Heart left ventricle (tissue), 13 donors: ENCODE measurements at regions not wholly inside any gene's neighbourhood (a gene's known extent, or its start where the extent isn't known, plus 50 kb on each side); places are given as distances from the start of the nearest gene placed in this dataset.

Source experiments
- CTCF ChIP-seq, 12 donors: fragments of 200-600 bp; sonication (generic) in 4 of 12; IDR thresholded peaks; one replicate each; pipeline versions ENCODE4 v1.5.0 to v1.8.0; 2018 to 2022; ENCODE audit warnings: antibody characterized with exemption in 12 of 12, mild to moderate bottlenecking in 5 of 12
- POLR2A ChIP-seq, 2 donors: fragments of 450-650 bp; IDR thresholded peaks; one replicate each; pipeline ENCODE4 v1.6.1; 2017; ENCODE audit warnings: antibody characterized with exemption in 2 of 2, mild to moderate bottlenecking in 2 of 2, moderate library complexity in 2 of 2
- donor health status: ischemic (EF 13 %, LVEDD 7.1; RV severe dilation, severe dysfunction).
- donor health status: DM: no; HTN: yes; CAD: no.
- donor health status: DM: no; HTN: no; CAD: no.
- donor health status: ischemic (EF 25% LVEDD 6.9; RV normal size, moderate dysfunction).
- donor health status: ischemic (EF 25% LVEDD 5.7; RV mildly dilated, moderate dysfunction).
- donor health status: ischemic (EF 35%, LVEDD 5.7; RV mildly dilated, moderate dysfunction).
- donor health status: nonischemic (EF 11% LVEDD 7.7; RV severe dilation, severe dysfunction).
- donor health status: DM: yes; HTN: yes; CAD: no.
- donor health status: PGD.
- donor health status: ischemic (EF 29% LVEDD 5.4; RV normal size, mild dysfunction).
- donor health status: nonischemic (EF 23%, LVEDD 6.1; RV moderate dilation, normal function).

- TF ChIP-seq POLR2A (IDR thresholded peaks at IDR 0.05) = no peak
- TF ChIP-seq CTCF (IDR thresholded peaks at IDR 0.05) = no peak
These were observed 122.8 kb downstream of the ATPSCKMT start for GRCh38 chr5:10126900-10127299.
